B cell (primary cell): ENCODE measurements at regions not wholly inside any gene's neighbourhood (a gene's known extent, or its start where the extent isn't known, plus 50 kb on each side); places are given as distances from the start of the nearest gene placed in this dataset.

Source experiments
- ATAC-seq: fragments of 200-7000 bp; cut with Tn5 transposase; one replicate; pipeline ENCODE4 v1.10.0; 2021; ENCODE audit warnings: low read depth, mild to moderate bottlenecking, moderate number of reproducible peaks, moderate library complexity
- CTCF ChIA-PET: fragments of 350-600 bp; sonication (Branson Sonifier 250); formaldehyde crosslinking; loops from one replicate; lab custom pipeline; 2021; ENCODE audit warnings: antibody characterized with exemption, inconsistent platforms; lab: Charles Lee
- POLR2A ChIA-PET: fragments of 350-600 bp; sonication (Branson Sonifier 250); formaldehyde crosslinking; loops from one replicate; lab custom pipeline; 2021; ENCODE audit warnings: antibody characterized with exemption; lab: Charles Lee
- DNase-seq: peaks from one replicate; pipeline ENCODE4 v3.0.0; 2013
- H2AFZ ChIP-seq: 2 replicates; pipeline ENCODE4 v1.6.1; 2012; ENCODE audit warnings: mild to moderate bottlenecking, low read depth, low read length; ENCODE audit not compliant: insufficient read depth, poor library complexity, severe bottlenecking
- H3K27ac ChIP-seq, 2 donors: 1 replicate in 1 of 2; 2 replicates in 1 of 2; pipeline ENCODE4 v1.5.1; 2012 to 2013; ENCODE audit warnings: low read length in 2 of 2, mild to moderate bottlenecking in 2 of 2, moderate library complexity in 1 of 2
- H3K27me3 ChIP-seq, 4 experiments: fragments of 200-600 bp in 1 of 4; sonication (generic) in 1 of 4; replicated peaks in 1 of 4; 1 replicate in 2 of 4; 2 replicates in 2 of 4; pipeline versions ENCODE4 v1.6.1 to v1.7.0; 2013 to 2016; ENCODE audit warnings: low read length in 3 of 4, mild to moderate bottlenecking in 2 of 4, mixed read lengths in 1 of 4, moderate library complexity in 1 of 4; ENCODE audit not compliant: insufficient read depth in 4 of 4, control insufficient read depth in 3 of 4; ENCODE audit errors: control extremely low read depth in 1 of 4
- H3K36me3 ChIP-seq, 2 experiments: replicated peaks in 1 of 2; 1 replicate in 1 of 2; 2 replicates in 1 of 2; pipeline versions ENCODE4 v1.6.1 to v1.7.1; 2013; ENCODE audit warnings: low read length in 1 of 2; ENCODE audit not compliant: insufficient read depth in 2 of 2, control insufficient read depth in 1 of 2; ENCODE audit errors: control extremely low read depth in 1 of 2, extremely low read depth in 1 of 2
- H3K4me1 ChIP-seq, 2 donors: fragments of 200-600 bp in 1 of 2; sonication (generic) in 1 of 2; 1 replicate in 1 of 2; 2 replicates in 1 of 2; pipeline versions ENCODE4 v1.5.1 to v1.6.1; 2013 to 2017; ENCODE audit warnings: low read length in 2 of 2; ENCODE audit not compliant: control insufficient read depth in 2 of 2, insufficient read depth in 2 of 2
- H3K4me2 ChIP-seq: replicated peaks from 2 replicates; pipeline ENCODE3; 2012; ENCODE audit warnings: mild to moderate bottlenecking, low read depth, low read length; ENCODE audit not compliant: poor library complexity, severe bottlenecking
- H3K4me3 ChIP-seq, 5 experiments: fragments of 200-600 bp in 1 of 5; sonication (generic) in 1 of 5; 1 replicate in 3 of 5; 2 replicates in 2 of 5; pipeline versions ENCODE4 v1.5.1 to v1.7.0; 2011 to 2016; ENCODE audit warnings: low read length in 4 of 5, mild to moderate bottlenecking in 4 of 5, low read depth in 2 of 5, control low read depth in 1 of 5, moderate library complexity in 1 of 5; ENCODE audit not compliant: insufficient read depth in 1 of 5; ENCODE audit errors: control extremely low read depth in 1 of 5, extremely low read depth in 1 of 5
- H3K79me2 ChIP-seq: fragments of 200-600 bp; sonication (generic); one replicate; pipeline ENCODE4 v1.6.0; 2016; ENCODE audit warnings: low read length; ENCODE audit not compliant: control insufficient read depth, insufficient read depth
- H3K9ac ChIP-seq: fragments of 200-600 bp; sonication (generic); 2 replicates; pipeline ENCODE4 v1.6.1; 2017; ENCODE audit warnings: mild to moderate bottlenecking, low read length, moderate library complexity
- H3K9me3 ChIP-seq, 3 donors: one replicate each; pipeline versions ENCODE4 v1.6.1 to v1.7.1; 2013; ENCODE audit warnings: low read length in 2 of 3; ENCODE audit not compliant: control insufficient read depth in 2 of 3, insufficient read depth in 1 of 3; ENCODE audit errors: control extremely low read depth in 1 of 3
- H4K20me1 ChIP-seq: 2 replicates; pipeline ENCODE4 v1.6.0; 2012; ENCODE audit warnings: mild to moderate bottlenecking, low read length; ENCODE audit not compliant: insufficient read depth, control insufficient read depth, poor library complexity, severe bottlenecking
- H3K27ac Mint-ChIP-seq: one replicate; pipeline ENCODE4 v1.8.0; 2021; ENCODE audit warnings: mixed read lengths
- H3K27me3 Mint-ChIP-seq: one replicate; pipeline ENCODE4 v1.8.0; 2021; ENCODE audit warnings: mixed read lengths
- H3K4me1 Mint-ChIP-seq: one replicate; pipeline ENCODE4 v1.8.0; 2021; ENCODE audit warnings: mixed read lengths
- H3K4me3 Mint-ChIP-seq: one replicate; pipeline ENCODE4 v1.8.0; 2021; ENCODE audit warnings: mixed read lengths
- H3K9me3 Mint-ChIP-seq: one replicate; pipeline ENCODE4 v1.8.0; 2022; ENCODE audit warnings: mixed read lengths; ENCODE audit not compliant: insufficient read depth
- EZH2 ChIP-seq: IDR thresholded peaks from 2 replicates; pipeline ENCODE4 v1.6.1; 2012; ENCODE audit warnings: borderline replicate concordance, low read depth, mild to moderate bottlenecking, moderate library complexity, low read length; ENCODE audit not compliant: insufficient read depth, poor library complexity, severe bottlenecking
- WGBS: methylation state at CpG from one replicate; pipeline ENCODE4 v1.1.5; 2013; ENCODE audit warnings: missing lambda C conversion rate; ENCODE audit not compliant: insufficient coverage; 5-methylcytosine and 5-hydroxymethylcytosine counted together
- intact Hi-C: fragments of 100-400 bp; cut with micrococcal nuclease; formaldehyde crosslinking; loops from one replicate; pipeline ENCODE4 v1.10.0; 2022
- TF ChIP-seq, protein P1 (sequence below): fragments of 200-600 bp; IDR thresholded peaks from one replicate; pipeline ENCODE4 v1.8.0; 2022; ENCODE audit warnings: antibody characterized with exemption, mild to moderate bottlenecking

DNA sequence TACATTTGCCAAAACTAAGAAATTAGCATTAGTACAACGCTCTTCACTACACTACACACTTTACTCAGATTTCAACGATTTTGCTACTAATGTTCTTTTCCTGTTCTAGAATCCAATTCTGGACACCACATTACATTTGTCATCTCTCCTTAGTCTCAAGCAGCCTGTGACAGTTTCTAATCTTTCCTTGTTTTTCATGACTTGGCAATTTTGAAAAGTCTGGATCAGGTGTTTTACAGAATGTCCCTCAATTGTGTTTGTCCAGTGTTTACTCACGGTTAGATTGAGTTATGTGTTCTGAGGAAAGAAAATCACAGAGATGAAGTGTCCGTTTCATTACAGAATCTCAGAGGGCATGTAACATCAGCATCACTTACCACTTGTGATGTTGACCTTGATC, 372.6 kb downstream of the TFAP2A start:
- Mint-ChIP-seq H3K4me1 (no peaks in the 10 kb centered on the region), H3K27me3 (no peaks in the 10 kb centered on the region), H3K4me3 (no peak overlapping the region), H3K9me3 (no peaks in the 10 kb centered on the region), H3K27ac (no peak overlapping the region)
- Histone ChIP-seq H3K79me2 (no peaks in the 10 kb centered on the region), H3K9ac (no peak overlapping the region), H3K36me3 (no peaks in the 10 kb centered on the region), H3K4me3 (no peak overlapping the region), H3K4me2 (no peak overlapping the region), H3K27me3 (no peaks in the 10 kb centered on the region), H3K27ac (no peak overlapping the region), H3K9me3 (peaks cover 0 to 6% (median 0%) of the 10 kb centered on the region in 3 donors), H3K4me1 (no peaks in the 10 kb centered on the region), H2AFZ (no peak overlapping the region), H4K20me1 (no peaks in the 10 kb centered on the region)
- no peak for DNase-seq
- intact Hi-C loops, result no loop called here
- TF ChIP-seq, protein P1, sequence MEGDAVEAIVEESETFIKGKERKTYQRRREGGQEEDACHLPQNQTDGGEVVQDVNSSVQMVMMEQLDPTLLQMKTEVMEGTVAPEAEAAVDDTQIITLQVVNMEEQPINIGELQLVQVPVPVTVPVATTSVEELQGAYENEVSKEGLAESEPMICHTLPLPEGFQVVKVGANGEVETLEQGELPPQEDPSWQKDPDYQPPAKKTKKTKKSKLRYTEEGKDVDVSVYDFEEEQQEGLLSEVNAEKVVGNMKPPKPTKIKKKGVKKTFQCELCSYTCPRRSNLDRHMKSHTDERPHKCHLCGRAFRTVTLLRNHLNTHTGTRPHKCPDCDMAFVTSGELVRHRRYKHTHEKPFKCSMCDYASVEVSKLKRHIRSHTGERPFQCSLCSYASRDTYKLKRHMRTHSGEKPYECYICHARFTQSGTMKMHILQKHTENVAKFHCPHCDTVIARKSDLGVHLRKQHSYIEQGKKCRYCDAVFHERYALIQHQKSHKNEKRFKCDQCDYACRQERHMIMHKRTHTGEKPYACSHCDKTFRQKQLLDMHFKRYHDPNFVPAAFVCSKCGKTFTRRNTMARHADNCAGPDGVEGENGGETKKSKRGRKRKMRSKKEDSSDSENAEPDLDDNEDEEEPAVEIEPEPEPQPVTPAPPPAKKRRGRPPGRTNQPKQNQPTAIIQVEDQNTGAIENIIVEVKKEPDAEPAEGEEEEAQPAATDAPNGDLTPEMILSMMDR, result no peak
- TF ChIP-seq EZH2, result no peak
- ChIA-PET POLR2A (no interaction called here), CTCF (no interaction called here)
- no peak for ATAC-seq
- 89% methylated on average over 2 of the region's 4 CpGs for WGBS

- Histone ChIP-seq H3K27me3 (no peaks in the 10 kb centered on the region), H3K27ac (no peak overlapping the region), H2AFZ (no peak overlapping the region), H3K36me3 (no peaks in the 10 kb centered on the region), H3K79me2 (no peaks in the 10 kb centered on the region), H3K9ac (no peak overlapping the region), H3K4me1 (no peaks in the 10 kb centered on the region), H3K9me3 (no peaks in the 10 kb centered on the region), H3K4me3 (no peak overlapping the region), H3K4me2 (no peak overlapping the region), H4K20me1 (no peaks in the 10 kb centered on the region)
- Mint-ChIP-seq H3K4me1 (no peaks in the 10 kb centered on the region), H3K4me3 (no peak overlapping the region), H3K9me3 (no peaks in the 10 kb centered on the region), H3K27ac (no peak overlapping the region), H3K27me3 (no peaks in the 10 kb centered on the region)
- ChIA-PET POLR2A (no interaction called here), CTCF (no interaction called here)
- TF ChIP-seq, protein P1, result no peak
- TF ChIP-seq EZH2, result no peak
- intact Hi-C loops, result no loop called here
- 69% methylated on average over 5 of the region's 10 CpGs for WGBS
- DNase-seq (no peak), ATAC-seq (no peak)
These were observed 381.5 kb downstream of the TFAP2A start for GRCh38 chr6:10033223-10033829.
